Suprapubic skin (tissue), 4 donors: ENCODE measurements at regions not wholly inside any gene's neighbourhood (a gene's known extent, or its start where the extent isn't known, plus 50 kb on each side); places are given as distances from the start of the nearest gene placed in this dataset.

Source experiments
- DNase-seq, 2 donors: peaks; one replicate each; pipeline ENCODE4 v3.0.0-alpha.2; 2019; ENCODE audit warnings: low spot score in 2 of 2
- H3K27ac ChIP-seq: fragments of 200-600 bp; sonication (generic); one replicate; pipeline ENCODE4 v1.5.1; 2019
- H3K27me3 ChIP-seq: fragments of 200-600 bp; sonication (generic); one replicate; pipeline ENCODE4 v1.5.1; 2019
- H3K36me3 ChIP-seq: fragments of 200-600 bp; sonication (generic); one replicate; pipeline ENCODE4 v1.5.1; 2019
- H3K4me1 ChIP-seq: fragments of 200-600 bp; sonication (generic); one replicate; pipeline ENCODE4 v1.5.1; 2019
- H3K4me3 ChIP-seq: fragments of 200-600 bp; sonication (generic); one replicate; pipeline ENCODE4 v1.5.1; 2019; ENCODE audit warnings: mild to moderate bottlenecking
- H3K9me3 ChIP-seq: fragments of 200-600 bp; sonication (generic); one replicate; pipeline ENCODE4 v1.5.1; 2019
- EP300 ChIP-seq: sonication (generic); formaldehyde crosslinking; IDR thresholded peaks from one replicate; pipeline ENCODE4 v1.6.1; 2017; ENCODE audit warnings: antibody characterized with exemption
- POLR2A ChIP-seq, 2 donors: fragments of 450-650 bp; IDR thresholded peaks; one replicate each; pipeline ENCODE4 v1.6.1; 2017; ENCODE audit warnings: antibody characterized with exemption in 2 of 2, mild to moderate bottlenecking in 2 of 2, moderate library complexity in 2 of 2
- POLR2AphosphoS5 ChIP-seq, 3 donors: sonication (generic); formaldehyde crosslinking; IDR thresholded peaks; one replicate each; pipeline ENCODE4 v1.6.1; 2017; ENCODE audit warnings: antibody characterized with exemption in 3 of 3
- WGBS: methylation state at CpG from one replicate; pipeline ENCODE4 v1.1.5; 2018; 5-methylcytosine and 5-hydroxymethylcytosine counted together
- TF ChIP-seq, protein P1 (sequence below), 2 donors: fragments of 200-600 bp in 1 of 2; fragments of 450-650 bp in 1 of 2; sonication (generic) in 1 of 2; IDR thresholded peaks; one replicate each; pipeline ENCODE4 v1.5.1; 2016 to 2019; ENCODE audit warnings: antibody characterized with exemption in 2 of 2, mild to moderate bottlenecking in 1 of 2, moderate library complexity in 1 of 2

DNA sequence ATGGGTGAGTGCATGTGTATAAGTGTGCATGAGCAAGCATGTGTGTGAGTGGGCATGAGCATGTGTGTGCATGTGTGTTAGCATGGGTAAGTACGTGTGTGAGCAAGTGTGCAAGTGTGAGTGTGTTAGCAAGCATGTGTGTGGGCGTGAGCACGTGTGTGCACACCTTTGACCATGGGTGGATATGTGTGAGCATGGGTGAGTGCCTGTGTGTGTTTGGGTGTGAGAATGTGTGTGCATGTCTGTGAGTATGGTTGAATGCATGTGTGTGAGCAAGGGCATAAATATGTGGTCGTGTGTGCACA is 84.6 kb downstream of the DLL1 start:
- no peaks in the 10 kb centered on the region for H3K4me1 ChIP-seq
- peak in 1 of 2 donors; percentile 26 for DNase-seq
- 90% methylated on average over 4 of the region's 4 CpGs for WGBS
- TF ChIP-seq POLR2A (IDR thresholded peaks at IDR 0.05) (no peak), EP300 (no peak), POLR2AphosphoS5 (IDR thresholded peaks at IDR 0.05) (no peak)
- TF ChIP-seq, protein P1, sequence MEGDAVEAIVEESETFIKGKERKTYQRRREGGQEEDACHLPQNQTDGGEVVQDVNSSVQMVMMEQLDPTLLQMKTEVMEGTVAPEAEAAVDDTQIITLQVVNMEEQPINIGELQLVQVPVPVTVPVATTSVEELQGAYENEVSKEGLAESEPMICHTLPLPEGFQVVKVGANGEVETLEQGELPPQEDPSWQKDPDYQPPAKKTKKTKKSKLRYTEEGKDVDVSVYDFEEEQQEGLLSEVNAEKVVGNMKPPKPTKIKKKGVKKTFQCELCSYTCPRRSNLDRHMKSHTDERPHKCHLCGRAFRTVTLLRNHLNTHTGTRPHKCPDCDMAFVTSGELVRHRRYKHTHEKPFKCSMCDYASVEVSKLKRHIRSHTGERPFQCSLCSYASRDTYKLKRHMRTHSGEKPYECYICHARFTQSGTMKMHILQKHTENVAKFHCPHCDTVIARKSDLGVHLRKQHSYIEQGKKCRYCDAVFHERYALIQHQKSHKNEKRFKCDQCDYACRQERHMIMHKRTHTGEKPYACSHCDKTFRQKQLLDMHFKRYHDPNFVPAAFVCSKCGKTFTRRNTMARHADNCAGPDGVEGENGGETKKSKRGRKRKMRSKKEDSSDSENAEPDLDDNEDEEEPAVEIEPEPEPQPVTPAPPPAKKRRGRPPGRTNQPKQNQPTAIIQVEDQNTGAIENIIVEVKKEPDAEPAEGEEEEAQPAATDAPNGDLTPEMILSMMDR (IDR thresholded peaks at IDR 0.05), result no peak
- no peak overlapping the region for H3K4me3 ChIP-seq
- peaks cover 26% of the 10 kb centered on the region for H3K27me3 ChIP-seq
- no peaks in the 10 kb centered on the region for H3K36me3 ChIP-seq
- H3K27ac ChIP-seq, result no peak overlapping the region
- H3K9me3 ChIP-seq, result no peaks in the 10 kb centered on the region

DNA sequence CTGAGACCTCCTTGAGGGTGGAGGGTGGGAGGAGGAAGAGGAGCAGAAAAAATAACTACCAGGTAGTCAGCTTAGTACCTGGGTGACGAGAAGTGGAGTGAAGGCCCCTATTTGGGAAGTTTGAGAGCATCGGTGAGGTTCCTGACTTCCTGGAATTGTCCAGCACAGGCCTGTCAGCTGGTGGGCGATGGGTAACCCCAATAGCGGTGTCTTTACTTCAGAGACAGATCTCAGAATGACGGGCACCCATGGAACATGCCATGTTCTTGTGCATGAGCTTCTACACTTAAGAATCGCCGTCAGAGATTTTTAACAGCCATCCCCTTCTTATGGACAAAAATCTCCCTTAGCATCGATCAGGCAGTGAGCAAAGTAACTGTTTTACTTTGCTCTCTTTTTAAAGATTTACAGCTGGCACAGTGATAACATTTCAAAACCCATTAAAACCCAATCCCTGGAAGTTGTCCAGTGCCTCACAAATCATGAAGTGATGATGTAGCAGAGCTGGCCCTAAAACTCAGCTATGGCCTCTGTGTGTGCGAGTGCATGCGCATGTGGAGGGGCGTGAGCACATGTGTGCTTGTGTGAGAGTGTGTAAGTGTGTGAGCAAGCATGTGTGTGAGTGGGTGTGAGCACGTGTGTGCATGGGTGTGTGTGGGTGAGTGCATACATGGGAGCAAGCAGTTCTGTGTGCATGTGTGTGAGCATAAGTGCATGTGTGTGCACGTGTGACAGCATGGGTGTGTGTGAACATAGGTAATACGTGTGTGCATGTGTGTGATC is 85.2 kb downstream of the DLL1 start:
- DNase-seq, result peak in 1 of 2 donors; percentile 37
- no peak overlapping the region for H3K27ac ChIP-seq
- peaks cover 23% of the 10 kb centered on the region for H3K27me3 ChIP-seq

GRCh38 chr6:170205126-170205525 is 85.8 kb downstream of the DLL1 start:
- DNase-seq, result peak in 1 of 2 donors; percentile 47
- Histone ChIP-seq H3K4me3 (no peak overlapping the region), H3K27ac (no peak overlapping the region), H3K36me3 (no peaks in the 10 kb centered on the region), H3K4me1 (no peaks in the 10 kb centered on the region), H3K27me3 (peaks cover 17% of the 10 kb centered on the region), H3K9me3 (no peaks in the 10 kb centered on the region)
- 78% methylated on average over 6 of the region's 6 CpGs for WGBS
- TF ChIP-seq POLR2A (IDR thresholded peaks at IDR 0.05), result no peak
- TF ChIP-seq POLR2AphosphoS5 (IDR thresholded peaks at IDR 0.05), result no peak
- TF ChIP-seq EP300, result no peak
- TF ChIP-seq, protein P1 (IDR thresholded peaks at IDR 0.05), result no peak

More for the DNA sequence above, 85.2 kb downstream of the DLL1 start:
- Histone ChIP-seq H3K4me3 (no peak overlapping the region), H3K9me3 (no peaks in the 10 kb centered on the region), H3K36me3 (no peaks in the 10 kb centered on the region), H3K4me1 (no peaks in the 10 kb centered on the region)
- 70% methylated on average over 14 of the region's 14 CpGs for WGBS
- TF ChIP-seq, protein P1 (IDR thresholded peaks at IDR 0.05), result no peak
- TF ChIP-seq EP300 (no peak), POLR2A (IDR thresholded peaks at IDR 0.05) (no peak), POLR2AphosphoS5 (IDR thresholded peaks at IDR 0.05) (no peak)

- TF ChIP-seq POLR2AphosphoS5 (IDR thresholded peaks at IDR 0.05) (no peak), EP300 (no peak), POLR2A (IDR thresholded peaks at IDR 0.05) (no peak)
- TF ChIP-seq, protein P1 (IDR thresholded peaks at IDR 0.05), result no peak
- H3K36me3 ChIP-seq, result no peaks in the 10 kb centered on the region
- WGBS, result 58% methylated on average over 6 of the region's 6 CpGs
- DNase-seq, result peak in 1 of 2 donors; percentile 24
- no peaks in the 10 kb centered on the region for H3K4me1 ChIP-seq
- no peaks in the 10 kb centered on the region for H3K9me3 ChIP-seq
- H3K27ac ChIP-seq, result no peak overlapping the region
- H3K27me3 ChIP-seq, result no peaks in the 10 kb centered on the region
- no peak overlapping the region for H3K4me3 ChIP-seq
These were observed 87.7 kb downstream of the DLL1 start for GRCh38 chr6:170203212-170203611.

DNA sequence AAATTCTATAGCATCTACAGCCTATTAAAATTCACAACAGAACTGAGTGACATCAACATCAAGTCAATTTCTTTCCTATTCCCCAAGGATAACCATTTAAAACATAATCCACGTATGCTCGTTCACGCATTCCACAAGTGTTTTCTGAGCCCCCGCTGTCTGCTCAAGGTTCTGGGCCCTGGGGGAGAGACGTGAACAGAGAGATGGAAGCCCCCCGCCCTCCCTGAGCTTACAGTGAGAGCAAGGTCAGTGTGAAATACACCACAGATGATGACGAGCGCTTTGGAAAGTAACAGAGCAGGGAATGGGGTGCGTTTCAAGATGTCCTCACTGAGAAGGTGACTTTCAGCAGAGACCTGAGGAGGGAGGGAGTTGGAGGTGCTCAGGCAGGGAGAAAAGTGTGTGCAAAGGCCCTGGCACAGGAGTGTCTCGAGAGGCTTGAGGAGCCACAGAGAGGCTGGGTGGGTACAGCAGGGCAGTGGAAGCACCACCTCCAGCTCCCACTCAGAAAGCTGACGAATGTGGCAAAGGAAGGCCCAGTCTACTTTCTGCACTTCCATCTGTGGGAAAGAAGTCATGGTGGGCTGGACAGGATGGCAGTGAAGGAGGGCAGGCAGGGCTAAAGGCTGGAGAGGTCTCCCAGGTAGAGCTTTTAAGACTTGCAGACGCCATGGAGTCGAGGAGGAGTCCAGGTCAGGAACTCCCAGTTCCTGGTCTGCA is 88.3 kb downstream of the DLL1 start:
- peak in 1 of 2 donors; percentile 50 for DNase-seq
- H3K4me3 ChIP-seq, result no peak overlapping the region
- H3K4me1 ChIP-seq, result no peaks in the 10 kb centered on the region
- H3K36me3 ChIP-seq, result no peaks in the 10 kb centered on the region
- no peak overlapping the region for H3K27ac ChIP-seq
- TF ChIP-seq EP300, result no peak
- TF ChIP-seq POLR2A (IDR thresholded peaks at IDR 0.05), result no peak
- TF ChIP-seq, protein P1 (IDR thresholded peaks at IDR 0.05), result no peak
- no peak for TF ChIP-seq POLR2AphosphoS5 (IDR thresholded peaks at IDR 0.05)
- no peaks in the 10 kb centered on the region for H3K27me3 ChIP-seq
- WGBS, result 83% methylated on average over 13 of the region's 13 CpGs
- no peaks in the 10 kb centered on the region for H3K9me3 ChIP-seq
